Neural cell (in vitro differentiated cells): ENCODE measurements at regions not wholly inside any gene's neighbourhood (a gene's known extent, or its start where the extent isn't known, plus 50 kb on each side); places are given as distances from the start of the nearest gene placed in this dataset.

ENCODE experiments used
- H2AFZ ChIP-seq: fragments of 200-600, 300-800 bp; sonication (generic), shearing (Covaris generic); 2 replicates; pipeline ENCODE4 v1.6.0; 2014; ENCODE audit warnings: low read depth, mild to moderate bottlenecking, antibody characterized with exemption, low read length, moderate library complexity
- H3F3A ChIP-seq: fragments of 200-600 bp; shearing (Covaris generic); 2 replicates; pipeline ENCODE4 v1.6.1; 2016; ENCODE audit warnings: mild to moderate bottlenecking, moderate library complexity, mixed read lengths, antibody characterized with exemption, low read length; ENCODE audit not compliant: insufficient read depth, poor library complexity, severe bottlenecking
- H3K27ac ChIP-seq: fragments of 200-600, 300-800 bp; sonication (generic), shearing (Covaris generic); 2 replicates; pipeline ENCODE4 v1.5.1; 2014; ENCODE audit warnings: mild to moderate bottlenecking, low read length, moderate library complexity
- H3K27me3 ChIP-seq: fragments of 300-800, 200-600 bp; sonication (generic), shearing (Covaris generic); 2 replicates; pipeline ENCODE4 v1.6.0; 2014; ENCODE audit warnings: mild to moderate bottlenecking, low read depth, low read length, moderate library complexity; ENCODE audit not compliant: insufficient read depth
- H3K36me3 ChIP-seq: fragments of 300-800, 200-600 bp; sonication (generic), shearing (Covaris generic); 2 replicates; pipeline ENCODE4 v1.5.1; 2014; ENCODE audit warnings: mild to moderate bottlenecking, antibody characterized with exemption, low read length, moderate library complexity; ENCODE audit not compliant: insufficient read depth
- H3K4me2 ChIP-seq: fragments of 300-800, 200-600 bp; sonication (generic), shearing (Covaris generic); 2 replicates; pipeline ENCODE4 v1.6.0; 2014; ENCODE audit warnings: mild to moderate bottlenecking, low read length
- H3K4me3 ChIP-seq: fragments of 300-800, 200-600 bp; sonication (generic), shearing (Covaris generic); 2 replicates; pipeline ENCODE4 v1.5.1; 2014; ENCODE audit warnings: mild to moderate bottlenecking, low read length, moderate library complexity
- H3K79me2 ChIP-seq: fragments of 200-600 bp; shearing (Covaris generic); replicated peaks from 2 replicates; pipeline ENCODE4 v1.6.0; 2014; ENCODE audit warnings: mild to moderate bottlenecking, low read length, moderate library complexity; ENCODE audit not compliant: insufficient read depth
- H3K9ac ChIP-seq: fragments of 300-800, 200-600 bp; sonication (generic), shearing (Covaris generic); 2 replicates; pipeline ENCODE4 v1.6.1; 2016; ENCODE audit warnings: mild to moderate bottlenecking, low read length, mixed read lengths
- H3K9me2 ChIP-seq: fragments of 200-600 bp; shearing (Covaris generic); 2 replicates; pipeline ENCODE4 v1.6.1; 2016; ENCODE audit warnings: mild to moderate bottlenecking, low read length, mixed read lengths; ENCODE audit not compliant: insufficient read depth
- H3K9me3 ChIP-seq: fragments of 200-600, 300-800 bp; sonication (generic), shearing (Covaris generic); 2 replicates; pipeline ENCODE4 v1.6.1; 2016; ENCODE audit warnings: mild to moderate bottlenecking, mixed run types, low read length, moderate library complexity, mixed read lengths
- H4K20me1 ChIP-seq: fragments of 200-600 bp; shearing (Covaris generic); 2 replicates; pipeline ENCODE4 v1.6.1; 2016; ENCODE audit warnings: mild to moderate bottlenecking, mixed run types; ENCODE audit not compliant: insufficient read depth
- EP300 ChIP-seq: fragments of 450-650 bp; conservative IDR thresholded peaks from 2 replicates; pipeline ENCODE4 v1.6.1; 2014; ENCODE audit warnings: antibody characterized with exemption, mild to moderate bottlenecking, moderate library complexity; ENCODE audit not compliant: poor library complexity, severe bottlenecking
- EZH2 ChIP-seq: fragments of 200-600, 300-800 bp; shearing (Covaris generic), sonication (generic); IDR thresholded peaks from 2 replicates; pipeline ENCODE4 v1.6.1; 2014; ENCODE audit warnings: antibody characterized with exemption, low read length, borderline replicate concordance, mild to moderate bottlenecking; ENCODE audit not compliant: insufficient read depth, poor library complexity, severe bottlenecking
- MXI1 ChIP-seq: fragments of 450-650 bp; conservative IDR thresholded peaks from 2 replicates; pipeline ENCODE4 v1.6.1; 2014; ENCODE audit warnings: antibody characterized with exemption, mild to moderate bottlenecking; ENCODE audit not compliant: poor library complexity, severe bottlenecking
- SMC3 ChIP-seq: fragments of 450-650 bp; conservative IDR thresholded peaks from 2 replicates; pipeline ENCODE4 v1.6.1; 2014; ENCODE audit warnings: antibody characterized with exemption, mild to moderate bottlenecking, moderate library complexity; ENCODE audit not compliant: poor library complexity
- TAF1 ChIP-seq: IDR thresholded peaks from 2 replicates; pipeline ENCODE4 v1.6.1; 2012; ENCODE audit warnings: low read depth
- small RNA-seq, 3 experiments: library from RNA; depleted of rRNA; stranded (forward); fragments of <200 nt; gene quantifications; one replicate each; pipeline ENCODE3, GENCODE V24; 2012

DNA sequence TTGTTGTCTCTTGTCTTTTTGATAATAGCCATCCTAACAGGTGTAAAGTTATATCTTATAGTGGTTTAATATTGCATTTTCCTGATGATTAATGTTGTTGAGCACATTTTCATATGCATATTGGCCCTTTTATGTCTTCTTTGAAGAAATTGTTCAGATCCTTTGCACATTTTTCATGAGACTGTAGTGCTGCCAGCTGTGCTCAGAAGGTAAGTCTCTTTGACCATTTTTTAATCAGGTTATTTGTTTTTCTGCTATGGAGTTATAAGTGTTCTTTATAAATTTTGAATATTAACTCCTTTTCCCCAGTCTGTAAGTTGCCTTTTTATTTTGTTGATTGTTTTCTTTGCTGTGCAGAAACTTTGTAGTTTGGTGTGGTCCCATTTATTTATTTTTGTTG, 55.8 kb upstream of the ZNF184 start:
- Histone ChIP-seq H3K9me2 (no peaks in the 10 kb centered on the region), H3K36me3 (no peaks in the 10 kb centered on the region), H3F3A (no peaks in the 10 kb centered on the region), H3K79me2 (no peaks in the 10 kb centered on the region), H3K27ac (no peak overlapping the region), H3K9me3 (no peaks in the 10 kb centered on the region), H4K20me1 (no peaks in the 10 kb centered on the region), H2AFZ (no peak overlapping the region), H3K4me3 (no peak overlapping the region), H3K27me3 (no peaks in the 10 kb centered on the region), H3K4me2 (no peak overlapping the region), H3K9ac (no peak overlapping the region)
- TF ChIP-seq SMC3: no peak
- no peak for TF ChIP-seq TAF1
- no peak for TF ChIP-seq EZH2
- TF ChIP-seq MXI1: no peak
- TF ChIP-seq EP300: no peak

Small RNAs in the stretch of these regions (small RNA-seq; reads per million reads assigned to genes)
- 0 to 1.5 (median 0) reads per million in 3 experiments for gene AL031229.1
- gene HIST1H4PS1: 0 reads per million in 3 experiments
- 0 reads per million in 3 experiments for gene RNU6-471P
